ENCODE measurements at regions not wholly inside any gene's neighbourhood (a gene's known extent, or its start where the extent isn't known, plus 50 kb on each side); places are given as distances from the start of the nearest gene placed in this dataset.

DNA sequence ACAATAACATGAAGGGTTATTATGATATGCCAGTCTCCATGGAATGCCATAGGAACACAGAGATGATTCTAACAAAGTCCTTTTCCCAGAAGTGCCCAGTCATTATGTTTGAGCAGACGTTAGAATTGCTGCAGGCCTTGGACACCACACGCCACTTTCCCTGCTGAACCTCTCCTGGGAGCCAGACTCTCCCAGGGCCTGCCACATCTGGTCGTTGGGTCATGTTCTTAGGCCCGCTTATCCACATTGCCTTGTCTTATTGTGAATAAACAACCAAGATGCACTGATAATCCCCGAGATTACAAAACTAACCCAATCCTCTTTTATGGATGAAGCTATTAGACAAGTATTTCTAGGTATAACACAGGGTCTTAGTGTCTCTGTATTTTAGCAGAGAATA, 276.5 kb upstream of the CITED2 start:
- H3K27ac ChIP-seq = no peak overlapping the region
- no peak overlapping the region for H3K4me3 ChIP-seq
- 68 to 72% methylated on average over 5 of the region's 5 CpGs for WGBS, 2 experiments (ENCODE audit: low coverage in 1 of 2, low lambda C conversion rate in 2 of 2, missing lambda C conversion rate in 2 of 2)
- H3K36me3 ChIP-seq (ENCODE audit: low read depth) = no peaks in the 10 kb centered on the region
- no peak for TF ChIP-seq EZH2phosphoT487 (IDR thresholded peaks at IDR 0.05; ENCODE audit: insufficient read depth, low read depth)
- no peak for TF ChIP-seq EZH2 (IDR thresholded peaks at IDR 0.05; ENCODE audit: insufficient read depth, poor library complexity, severe bottlenecking)
- H3F3A ChIP-seq (ENCODE audit: insufficient read depth) = no peaks in the 10 kb centered on the region
- H3K27me3 ChIP-seq (replicated peaks; ENCODE audit: insufficient read depth) = no peaks in the 10 kb centered on the region
- no peaks in the 10 kb centered on the region for H3K9me2 ChIP-seq (ENCODE audit: insufficient read depth)
- no peak overlapping the region for H3K4me2 ChIP-seq (ENCODE audit: unreplicated experiment)
- no peak overlapping the region for H3K9ac ChIP-seq
- no peaks in the 10 kb centered on the region for H3K4me1 ChIP-seq (ENCODE audit: insufficient read depth)
- in situ Hi-C loops (cut with MboI) = no loop called here
- H3K9me3 ChIP-seq (ENCODE audit: low read depth) = no peaks in the 10 kb centered on the region
- no peak for DNase-seq
- H3K79me2 ChIP-seq (ENCODE audit: insufficient read depth) = no peaks in the 10 kb centered on the region
- H2AFZ ChIP-seq = no peak overlapping the region
- no peaks in the 10 kb centered on the region for H4K20me1 ChIP-seq (ENCODE audit: insufficient read depth)

DNA sequence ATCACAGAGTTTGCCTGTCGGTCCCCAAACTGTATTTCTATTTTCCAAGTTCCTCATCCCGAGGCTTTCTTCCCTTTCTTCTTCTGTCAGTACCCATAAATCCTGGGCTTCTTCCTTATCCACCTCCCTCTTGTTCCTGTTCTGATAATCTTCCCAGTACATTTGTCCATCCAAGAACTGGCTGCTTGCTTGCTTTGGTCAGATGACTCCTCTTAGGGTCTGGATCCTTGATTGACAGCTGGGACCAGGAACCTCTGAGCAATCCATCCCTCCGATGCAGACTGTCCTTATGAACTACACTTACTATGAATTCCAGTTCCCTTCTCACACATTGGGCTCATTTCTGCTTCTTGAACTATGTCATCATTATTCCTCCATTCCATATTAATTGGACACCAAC, 275.3 kb upstream of the CITED2 start:
- H3K4me1 ChIP-seq (ENCODE audit: insufficient read depth) = peaks cover 4% of the 10 kb centered on the region
- no peaks in the 10 kb centered on the region for H3F3A ChIP-seq (ENCODE audit: insufficient read depth)
- no peaks in the 10 kb centered on the region for H3K9me2 ChIP-seq (ENCODE audit: insufficient read depth)
- H3K9ac ChIP-seq = no peak overlapping the region
- H3K9me3 ChIP-seq (ENCODE audit: low read depth) = no peaks in the 10 kb centered on the region
- no peaks in the 10 kb centered on the region for H3K79me2 ChIP-seq (ENCODE audit: insufficient read depth)
- WGBS, 2 experiments (ENCODE audit: low coverage in 1 of 2, low lambda C conversion rate in 2 of 2, missing lambda C conversion rate in 2 of 2) = 64 to 78% methylated on average over 3 of the region's 3 CpGs
- in situ Hi-C loops (cut with MboI) = no loop called here
- no peaks in the 10 kb centered on the region for H3K36me3 ChIP-seq (ENCODE audit: low read depth)
- no peaks in the 10 kb centered on the region for H3K27me3 ChIP-seq (replicated peaks; ENCODE audit: insufficient read depth)
- DNase-seq = no peak
- 0 out of 2 replicates have a peak overlapping the region, but pooled peaks have one; percentile 19 for H2AFZ ChIP-seq
- no peak for TF ChIP-seq EZH2phosphoT487 (IDR thresholded peaks at IDR 0.05; ENCODE audit: insufficient read depth, low read depth)
- no peak for TF ChIP-seq EZH2 (IDR thresholded peaks at IDR 0.05; ENCODE audit: insufficient read depth, poor library complexity, severe bottlenecking)
- H3K4me2 ChIP-seq (ENCODE audit: unreplicated experiment) = no peak overlapping the region
- no peak overlapping the region for H3K27ac ChIP-seq
- no peaks in the 10 kb centered on the region for H4K20me1 ChIP-seq (ENCODE audit: insufficient read depth)
- no peak overlapping the region for H3K4me3 ChIP-seq

DNA sequence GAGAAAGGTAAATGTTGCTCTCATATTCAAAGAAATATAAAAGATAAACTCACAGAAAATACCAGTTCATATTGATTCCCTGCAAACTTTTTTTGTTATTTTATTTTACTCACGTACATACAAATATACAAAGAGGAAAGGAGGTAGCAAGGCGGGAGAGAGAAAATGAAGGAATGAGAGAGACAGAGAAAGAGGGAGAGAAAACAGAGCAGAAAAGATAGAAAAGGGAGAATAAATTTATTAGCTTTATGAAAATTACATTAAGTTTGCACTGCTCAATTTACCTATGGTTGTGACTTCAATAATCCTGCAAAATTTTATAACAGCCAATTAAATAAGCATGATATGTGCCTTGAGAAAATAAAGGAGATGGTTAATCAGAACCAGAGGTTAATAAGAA, 274.7 kb upstream of the CITED2 start:
- no peaks in the 10 kb centered on the region for H3K79me2 ChIP-seq (ENCODE audit: insufficient read depth)
- H3K4me1 ChIP-seq (ENCODE audit: insufficient read depth) = peaks cover 8% of the 10 kb centered on the region
- in situ Hi-C loops (cut with MboI) = no loop called here
- no peak overlapping the region for H3K4me2 ChIP-seq (ENCODE audit: unreplicated experiment)
- DNase-seq = no peak
- no peaks in the 10 kb centered on the region for H3K9me3 ChIP-seq (ENCODE audit: low read depth)
- WGBS, 2 experiments (ENCODE audit: low coverage in 1 of 2, low lambda C conversion rate in 2 of 2, missing lambda C conversion rate in 2 of 2) = 87 to 95% methylated on average over 2 of the region's 2 CpGs
- H3K36me3 ChIP-seq (ENCODE audit: low read depth) = no peaks in the 10 kb centered on the region
- no peaks in the 10 kb centered on the region for H3K9me2 ChIP-seq (ENCODE audit: insufficient read depth)
- H2AFZ ChIP-seq = no peak overlapping the region
- TF ChIP-seq EZH2phosphoT487 (IDR thresholded peaks at IDR 0.05; ENCODE audit: insufficient read depth, low read depth) (no peak), EZH2 (IDR thresholded peaks at IDR 0.05; ENCODE audit: insufficient read depth, poor library complexity, severe bottlenecking) (no peak)
- H3K4me3 ChIP-seq = no peak overlapping the region
- H4K20me1 ChIP-seq (ENCODE audit: insufficient read depth) = no peaks in the 10 kb centered on the region
- H3F3A ChIP-seq (ENCODE audit: insufficient read depth) = no peaks in the 10 kb centered on the region
- no peak overlapping the region for H3K9ac ChIP-seq
- H3K27me3 ChIP-seq (replicated peaks; ENCODE audit: insufficient read depth) = no peaks in the 10 kb centered on the region
- no peak overlapping the region for H3K27ac ChIP-seq

DNA sequence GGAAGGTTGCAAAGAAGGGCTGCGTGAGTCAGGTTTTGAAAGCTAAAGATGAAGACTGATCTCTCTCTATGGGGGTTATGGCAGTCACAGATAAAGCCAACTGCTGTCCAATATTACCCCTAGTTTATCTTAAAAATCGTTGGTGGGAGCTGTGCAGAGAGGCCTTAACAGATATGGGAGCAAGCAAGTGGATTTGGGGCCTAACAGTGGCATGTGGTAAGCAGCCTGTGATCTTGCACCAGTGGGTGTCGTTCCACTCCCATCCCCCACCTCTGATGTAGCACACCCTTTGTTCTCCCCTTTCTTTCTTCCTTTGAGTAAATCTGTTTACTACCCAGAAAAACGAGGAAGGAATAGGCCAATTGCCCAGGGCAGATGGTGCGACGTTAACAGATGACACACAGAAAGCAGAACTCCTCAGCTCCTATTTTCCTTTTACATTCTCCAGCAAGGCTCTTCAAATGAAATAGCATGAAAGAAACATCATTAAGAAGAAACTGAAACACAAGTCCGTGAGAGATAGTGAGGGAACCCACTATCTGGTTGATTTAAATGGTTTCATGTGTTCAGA, 274.1 kb upstream of the CITED2 start:
- Histone ChIP-seq H3K4me2 (ENCODE audit: unreplicated experiment) (no peak overlapping the region), H3K27ac (no peak overlapping the region), H4K20me1 (ENCODE audit: insufficient read depth) (no peaks in the 10 kb centered on the region), H3K79me2 (ENCODE audit: insufficient read depth) (no peaks in the 10 kb centered on the region), H3K27me3 (replicated peaks; ENCODE audit: insufficient read depth) (no peaks in the 10 kb centered on the region), H3K4me3 (no peak overlapping the region), H3F3A (ENCODE audit: insufficient read depth) (no peaks in the 10 kb centered on the region), H2AFZ (no peak overlapping the region), H3K36me3 (ENCODE audit: low read depth) (no peaks in the 10 kb centered on the region), H3K4me1 (ENCODE audit: insufficient read depth) (peaks cover 8% of the 10 kb centered on the region), H3K9me3 (ENCODE audit: low read depth) (no peaks in the 10 kb centered on the region), H3K9ac (no peak overlapping the region), H3K9me2 (ENCODE audit: insufficient read depth) (no peaks in the 10 kb centered on the region)
- no peak for TF ChIP-seq EZH2phosphoT487 (IDR thresholded peaks at IDR 0.05; ENCODE audit: insufficient read depth, low read depth)
- TF ChIP-seq EZH2 (IDR thresholded peaks at IDR 0.05; ENCODE audit: insufficient read depth, poor library complexity, severe bottlenecking) = no peak
- WGBS, 2 experiments (ENCODE audit: low coverage in 1 of 2, low lambda C conversion rate in 2 of 2, missing lambda C conversion rate in 2 of 2) = 64 to 70% methylated on average over 7 of the region's 7 CpGs
- DNase-seq = no peak
- in situ Hi-C loops (cut with MboI) = no loop called here

DNA sequence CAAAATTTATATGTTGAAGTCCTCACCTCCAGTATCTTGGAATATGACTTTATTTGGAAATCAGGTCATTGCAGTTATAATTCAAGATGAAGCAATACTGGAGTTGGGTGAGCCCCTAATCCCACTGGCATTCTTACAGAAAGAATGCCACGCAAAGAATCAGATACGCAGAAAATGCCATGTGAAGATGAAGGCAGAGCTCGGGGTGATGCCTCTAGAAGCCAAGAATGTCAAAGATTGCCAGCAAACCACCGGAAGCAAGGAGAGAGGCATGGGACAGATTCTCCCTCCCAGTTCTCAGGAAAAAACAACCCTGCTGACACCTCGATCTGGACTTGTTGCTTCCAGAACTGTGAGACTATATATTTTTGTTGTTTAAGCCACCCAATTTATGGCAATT, 273.4 kb upstream of the CITED2 start:
- H3K9ac ChIP-seq = no peak overlapping the region
- H3K9me3 ChIP-seq (ENCODE audit: low read depth) = no peaks in the 10 kb centered on the region
- H2AFZ ChIP-seq = no peak overlapping the region
- H3K4me2 ChIP-seq (ENCODE audit: unreplicated experiment) = no peak overlapping the region
- H3F3A ChIP-seq (ENCODE audit: insufficient read depth) = no peaks in the 10 kb centered on the region
- in situ Hi-C loops (cut with MboI) = no loop called here
- no peaks in the 10 kb centered on the region for H3K79me2 ChIP-seq (ENCODE audit: insufficient read depth)
- DNase-seq = no peak
- H3K9me2 ChIP-seq (ENCODE audit: insufficient read depth) = no peaks in the 10 kb centered on the region
- no peaks in the 10 kb centered on the region for H3K36me3 ChIP-seq (ENCODE audit: low read depth)
- peaks cover 8% of the 10 kb centered on the region for H3K4me1 ChIP-seq (ENCODE audit: insufficient read depth)
- TF ChIP-seq EZH2phosphoT487 (IDR thresholded peaks at IDR 0.05; ENCODE audit: insufficient read depth, low read depth) (no peak), EZH2 (IDR thresholded peaks at IDR 0.05; ENCODE audit: insufficient read depth, poor library complexity, severe bottlenecking) (no peak)
- H3K4me3 ChIP-seq = no peak overlapping the region
- H3K27ac ChIP-seq = no peak overlapping the region
- no peaks in the 10 kb centered on the region for H3K27me3 ChIP-seq (replicated peaks; ENCODE audit: insufficient read depth)
- H4K20me1 ChIP-seq (ENCODE audit: insufficient read depth) = no peaks in the 10 kb centered on the region
- WGBS, 2 experiments (ENCODE audit: low coverage in 1 of 2, low lambda C conversion rate in 2 of 2, missing lambda C conversion rate in 2 of 2) = 75 to 76% methylated on average over 5 of the region's 5 CpGs

Data from GM23248 (cell line).